Ascending aorta (tissue), 2 donors: ENCODE measurements at regions not wholly inside any gene's neighbourhood (a gene's known extent, or its start where the extent isn't known, plus 50 kb on each side); places are given as distances from the start of the nearest gene placed in this dataset.

ENCODE experiments used
- DNase-seq, 2 donors: peaks; one replicate each; pipeline ENCODE4 v3.0.0-alpha.2; 2019; ENCODE audit warnings: low spot score in 2 of 2
- H3K27ac ChIP-seq, 2 donors: fragments of 200-600 bp; sonication (generic); one replicate each; pipeline ENCODE4 v1.5.1; 2016 to 2017; ENCODE audit warnings: mild to moderate bottlenecking in 1 of 2
- H3K27me3 ChIP-seq: fragments of 200-600 bp; sonication (generic); one replicate; pipeline ENCODE4 v1.5.1; 2017
- H3K36me3 ChIP-seq, 2 donors: fragments of 200-600 bp; sonication (generic); one replicate each; pipeline ENCODE4 v1.5.1; 2016
- H3K4me1 ChIP-seq, 2 donors: fragments of 200-600 bp; sonication (generic); one replicate each; pipeline ENCODE4 v1.5.1; 2016 to 2017; ENCODE audit warnings: mild to moderate bottlenecking in 1 of 2
- H3K4me3 ChIP-seq, 2 donors: fragments of 200-600 bp; sonication (generic); one replicate each; pipeline ENCODE4 v1.5.1; 2016 to 2017; ENCODE audit warnings: mild to moderate bottlenecking in 1 of 2
- H3K9me3 ChIP-seq, 2 donors: fragments of 200-600 bp; sonication (generic); one replicate each; pipeline ENCODE4 v1.5.1; 2016
- intact Hi-C: fragments of 100-400 bp; cut with DNase I; formaldehyde crosslinking; loops from one replicate; pipeline ENCODE4 v1.15.1; 2023
- TF ChIP-seq, protein P1 (sequence below), 3 experiments: fragments of 200-600 bp in 2 of 3; fragments of 450-650 bp in 1 of 3; sonication (generic) in 2 of 3; IDR thresholded peaks; one replicate each; pipeline ENCODE4 v1.5.1; 2016 to 2019; ENCODE audit warnings: antibody characterized with exemption in 3 of 3, mild to moderate bottlenecking in 1 of 3, moderate library complexity in 1 of 3

DNA sequence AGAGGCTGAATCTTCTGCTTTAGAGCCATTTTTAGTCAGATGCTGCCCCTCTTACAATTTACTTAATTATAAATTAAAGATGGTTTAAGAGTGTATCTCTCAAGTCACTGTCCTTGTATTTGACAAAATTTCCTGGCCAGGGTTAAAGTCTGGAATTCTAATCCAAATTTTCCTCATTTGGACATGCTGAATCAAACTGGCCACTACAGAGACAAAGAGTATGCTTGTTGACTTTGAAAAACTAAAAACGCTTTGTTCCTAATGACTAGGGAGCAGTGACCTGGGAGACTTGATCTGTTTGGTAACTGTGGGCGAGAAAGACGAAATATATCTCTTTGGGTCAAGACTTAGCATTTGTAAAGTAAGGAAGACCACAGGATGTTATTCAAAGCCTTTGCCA is 303.2 kb downstream of the ZSWIM6 start:
- H3K9me3 ChIP-seq: no peaks in the 10 kb centered on the region
- H3K27me3 ChIP-seq: no peaks in the 10 kb centered on the region
- intact Hi-C loops: no loop called here
- peaks cover 0 to 6% of the 10 kb centered on the region in 2 donors for H3K4me1 ChIP-seq
- no peak overlapping the region for H3K27ac ChIP-seq
- no peak overlapping the region for H3K4me3 ChIP-seq
- DNase-seq: no peak
- no peaks in the 10 kb centered on the region for H3K36me3 ChIP-seq
- TF ChIP-seq, protein P1, sequence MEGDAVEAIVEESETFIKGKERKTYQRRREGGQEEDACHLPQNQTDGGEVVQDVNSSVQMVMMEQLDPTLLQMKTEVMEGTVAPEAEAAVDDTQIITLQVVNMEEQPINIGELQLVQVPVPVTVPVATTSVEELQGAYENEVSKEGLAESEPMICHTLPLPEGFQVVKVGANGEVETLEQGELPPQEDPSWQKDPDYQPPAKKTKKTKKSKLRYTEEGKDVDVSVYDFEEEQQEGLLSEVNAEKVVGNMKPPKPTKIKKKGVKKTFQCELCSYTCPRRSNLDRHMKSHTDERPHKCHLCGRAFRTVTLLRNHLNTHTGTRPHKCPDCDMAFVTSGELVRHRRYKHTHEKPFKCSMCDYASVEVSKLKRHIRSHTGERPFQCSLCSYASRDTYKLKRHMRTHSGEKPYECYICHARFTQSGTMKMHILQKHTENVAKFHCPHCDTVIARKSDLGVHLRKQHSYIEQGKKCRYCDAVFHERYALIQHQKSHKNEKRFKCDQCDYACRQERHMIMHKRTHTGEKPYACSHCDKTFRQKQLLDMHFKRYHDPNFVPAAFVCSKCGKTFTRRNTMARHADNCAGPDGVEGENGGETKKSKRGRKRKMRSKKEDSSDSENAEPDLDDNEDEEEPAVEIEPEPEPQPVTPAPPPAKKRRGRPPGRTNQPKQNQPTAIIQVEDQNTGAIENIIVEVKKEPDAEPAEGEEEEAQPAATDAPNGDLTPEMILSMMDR (IDR thresholded peaks at IDR 0.05): no peak

DNA sequence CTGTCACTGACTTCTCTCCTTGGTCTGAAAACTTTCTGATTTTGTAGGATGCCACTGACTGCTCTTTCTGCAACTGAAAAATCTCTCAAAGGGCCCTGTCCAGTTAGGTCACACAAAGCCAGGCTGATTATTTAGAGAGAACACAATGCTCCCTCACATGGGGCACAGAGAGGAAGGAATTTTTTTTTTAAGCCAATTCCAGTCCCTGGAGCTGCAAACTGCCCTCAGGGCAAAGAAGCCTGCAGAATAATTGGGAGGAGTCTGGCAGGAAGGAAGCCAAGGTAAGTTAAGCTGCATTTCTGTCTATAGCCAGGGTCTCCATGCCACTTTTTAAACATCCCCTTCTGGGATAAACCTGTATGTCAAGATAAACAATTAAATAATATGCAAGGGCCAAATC is 305.5 kb downstream of the ZSWIM6 start:
- no peaks in the 10 kb centered on the region for H3K9me3 ChIP-seq
- TF ChIP-seq, protein P1 (IDR thresholded peaks at IDR 0.05): no peak
- intact Hi-C loops: no loop called here

DNA sequence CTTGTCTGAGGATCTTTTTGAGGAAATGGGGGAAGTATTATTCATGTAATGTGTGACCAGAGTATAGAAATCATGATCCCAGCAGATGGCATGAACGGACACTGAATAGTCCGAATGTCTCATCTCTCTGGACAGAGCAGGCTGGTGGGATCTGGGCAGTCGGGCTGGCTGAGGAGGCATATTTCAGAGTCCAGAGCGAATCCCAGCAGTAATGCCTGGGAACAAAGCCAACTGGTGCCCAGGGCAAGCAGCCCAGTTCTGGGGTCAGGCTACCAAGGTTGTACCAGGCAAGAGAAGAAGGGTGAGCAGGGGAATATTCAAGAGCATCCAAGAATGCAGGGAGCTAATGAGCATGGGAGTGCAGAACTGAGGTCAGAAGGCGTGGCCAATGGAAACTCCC is 306.4 kb downstream of the ZSWIM6 start:
- TF ChIP-seq, protein P1 (IDR thresholded peaks at IDR 0.05): no peak
- intact Hi-C loops: no loop called here
- H3K4me3 ChIP-seq: no peak overlapping the region
- H3K4me1 ChIP-seq: no peaks in the 10 kb centered on the region
- no peaks in the 10 kb centered on the region for H3K36me3 ChIP-seq
- DNase-seq: no peak
- no peaks in the 10 kb centered on the region for H3K9me3 ChIP-seq
- no peaks in the 10 kb centered on the region for H3K27me3 ChIP-seq
- no peak overlapping the region for H3K27ac ChIP-seq

More for the DNA sequence above, 305.5 kb downstream of the ZSWIM6 start:
- Histone ChIP-seq H3K4me1 (no peaks in the 10 kb centered on the region), H3K36me3 (no peaks in the 10 kb centered on the region), H3K4me3 (no peak overlapping the region), H3K27me3 (no peaks in the 10 kb centered on the region), H3K27ac (no peak overlapping the region)
- no peak for DNase-seq

DNA sequence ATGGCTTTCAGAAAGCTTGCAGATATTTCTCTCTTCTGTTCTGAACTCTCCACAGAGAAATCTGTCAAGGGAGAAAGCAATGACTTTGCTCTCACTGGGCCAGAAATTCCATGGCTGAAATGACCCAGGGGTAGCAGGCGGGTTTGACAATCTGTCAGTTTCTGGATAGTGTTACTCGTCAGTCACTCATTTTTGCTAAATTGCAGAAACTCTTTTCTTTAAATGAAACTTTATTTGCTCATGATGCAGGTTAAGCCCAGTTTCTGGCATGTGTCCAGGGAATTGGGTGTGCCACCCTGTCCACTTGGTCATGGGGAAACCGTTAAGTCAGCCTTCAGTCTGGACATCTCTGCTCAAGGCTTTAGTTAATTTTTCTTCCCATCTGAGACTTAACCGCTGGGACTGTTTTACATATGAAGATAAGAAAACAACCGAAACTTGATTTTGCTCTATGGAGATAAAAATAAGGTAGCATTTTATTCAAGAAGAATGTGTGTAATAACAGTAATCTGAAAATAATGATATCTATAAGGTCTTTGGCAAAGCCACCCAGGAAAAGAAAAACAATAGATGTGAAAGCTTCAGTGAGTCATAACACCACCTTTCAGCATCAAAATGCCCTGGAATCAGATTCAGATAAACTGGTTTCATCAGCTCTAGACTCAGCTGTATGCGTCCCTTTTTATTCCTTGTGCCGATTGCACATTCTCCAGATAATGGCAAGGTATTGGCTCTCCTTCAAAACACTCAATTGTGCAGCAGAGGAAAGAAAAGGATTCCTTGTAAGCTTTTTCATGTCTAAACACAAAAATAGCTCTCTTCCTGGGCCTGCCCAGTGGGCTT is 308.3 kb downstream of the ZSWIM6 start:
- H3K27me3 ChIP-seq: no peaks in the 10 kb centered on the region
- intact Hi-C loops: no loop called here
- H3K4me1 ChIP-seq: no peaks in the 10 kb centered on the region
- no peaks in the 10 kb centered on the region for H3K9me3 ChIP-seq
- TF ChIP-seq, protein P1 (IDR thresholded peaks at IDR 0.05): no peak
- H3K36me3 ChIP-seq: no peaks in the 10 kb centered on the region
- no peak overlapping the region for H3K27ac ChIP-seq
- DNase-seq: no peak
- no peak overlapping the region for H3K4me3 ChIP-seq

DNA sequence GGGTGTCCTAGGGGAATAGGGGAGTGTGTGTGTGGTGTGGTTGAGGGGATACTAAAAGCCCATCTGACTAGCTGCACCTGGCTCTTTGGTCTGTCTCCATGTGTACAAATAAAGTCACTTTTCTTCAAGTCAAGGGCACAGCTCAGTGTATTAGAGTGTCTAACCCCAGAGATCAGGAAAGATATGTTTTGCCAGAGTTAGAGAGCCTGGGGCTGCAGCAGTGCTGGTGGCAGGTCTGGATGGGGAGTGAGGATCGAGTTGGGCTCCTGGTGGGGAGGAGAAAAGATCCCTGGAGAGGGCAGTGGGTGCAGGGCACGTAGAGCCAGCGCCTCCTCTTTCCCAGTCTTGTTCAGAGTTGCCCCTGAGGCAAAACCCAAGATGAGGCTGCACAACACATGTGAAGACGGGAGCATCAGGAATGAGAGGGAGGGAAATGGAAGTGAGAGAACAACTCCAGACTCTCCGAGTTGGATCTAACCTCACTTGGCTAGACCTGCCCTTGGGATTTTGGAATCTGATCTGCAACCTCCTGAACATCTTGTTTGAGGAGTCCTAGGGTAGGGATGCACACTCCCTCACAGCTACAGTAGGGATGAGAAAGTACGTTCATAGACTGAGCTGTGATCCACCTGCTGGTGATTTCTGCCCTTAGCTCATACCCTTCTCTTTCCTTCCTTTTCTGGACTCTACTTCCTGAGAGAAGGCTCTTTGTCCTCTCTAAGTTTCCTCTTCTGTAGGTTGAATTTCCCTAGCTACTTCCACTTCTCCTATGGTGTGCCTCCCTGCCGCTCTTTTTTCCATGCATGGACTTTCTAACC is 309.9 kb downstream of the ZSWIM6 start:
- TF ChIP-seq, protein P1 (IDR thresholded peaks at IDR 0.05): peak in 1 of 3 experiments; percentile 20
- H3K27ac ChIP-seq: no peak overlapping the region
- DNase-seq: no peak
- intact Hi-C loops: no loop called here
- no peaks in the 10 kb centered on the region for H3K4me1 ChIP-seq
- H3K4me3 ChIP-seq: no peak overlapping the region
- H3K36me3 ChIP-seq: no peaks in the 10 kb centered on the region
- H3K9me3 ChIP-seq: no peaks in the 10 kb centered on the region
- H3K27me3 ChIP-seq: no peaks in the 10 kb centered on the region
